ENCODE measurements at regions not wholly inside any gene's neighbourhood (a gene's known extent, or its start where the extent isn't known, plus 50 kb on each side); places are given as distances from the start of the nearest gene placed in this dataset.

DNA sequence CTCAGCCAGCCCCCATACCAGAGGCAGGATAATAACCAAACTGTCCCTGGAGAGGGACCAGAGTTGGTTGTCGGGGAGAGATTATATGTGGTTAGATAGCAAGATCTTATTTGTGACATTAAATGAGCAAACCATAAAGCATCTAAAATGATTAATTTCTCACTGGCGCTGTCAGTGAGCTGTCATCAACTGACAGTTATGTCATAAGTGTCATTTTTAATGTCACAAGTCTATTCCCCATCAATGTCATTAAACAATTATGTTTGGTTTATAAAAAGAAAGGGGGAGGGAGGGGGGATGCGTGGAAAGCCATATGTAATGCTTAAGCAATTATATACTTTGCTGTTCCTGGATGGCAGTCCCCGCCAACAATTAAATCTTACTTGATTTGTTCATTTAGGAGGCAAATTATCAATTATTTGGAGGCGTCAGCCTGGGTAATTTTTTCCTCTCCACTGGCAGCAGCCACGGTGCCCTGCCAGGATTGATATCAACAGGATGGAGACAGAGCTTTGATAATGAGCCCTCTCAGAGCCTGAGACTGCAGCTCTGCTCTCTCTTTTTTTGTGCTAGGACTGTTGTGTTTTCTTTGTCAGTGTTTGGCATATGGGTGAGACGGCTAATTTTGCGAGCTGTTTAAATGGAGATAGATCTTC lies 333.6 kb upstream of the CAMK1G start:
- no peak for TF ChIP-seq CTCF (IDR thresholded peaks at IDR 0.05)
- TF ChIP-seq EP300 (IDR thresholded peaks at IDR 0.05; ENCODE audit: low read depth) = no peak
- TF ChIP-seq POLR2A (IDR thresholded peaks at IDR 0.05) = no peak
